ENCODE measurements at regions not wholly inside any gene's neighbourhood (a gene's known extent, or its start where the extent isn't known, plus 50 kb on each side); places are given as distances from the start of the nearest gene placed in this dataset.

GRCh38 chr3:107315141-107315540 lies 62.1 kb upstream of the CCDC54 start:
- DNase-seq (ENCODE audit: low read depth in 2 of 2), result no peak

- no peak for DNase-seq (ENCODE audit: low read depth in 2 of 2)
Observed at GRCh38 chr3:107323723-107324122, 53.5 kb upstream of the CCDC54 start.

DNA sequence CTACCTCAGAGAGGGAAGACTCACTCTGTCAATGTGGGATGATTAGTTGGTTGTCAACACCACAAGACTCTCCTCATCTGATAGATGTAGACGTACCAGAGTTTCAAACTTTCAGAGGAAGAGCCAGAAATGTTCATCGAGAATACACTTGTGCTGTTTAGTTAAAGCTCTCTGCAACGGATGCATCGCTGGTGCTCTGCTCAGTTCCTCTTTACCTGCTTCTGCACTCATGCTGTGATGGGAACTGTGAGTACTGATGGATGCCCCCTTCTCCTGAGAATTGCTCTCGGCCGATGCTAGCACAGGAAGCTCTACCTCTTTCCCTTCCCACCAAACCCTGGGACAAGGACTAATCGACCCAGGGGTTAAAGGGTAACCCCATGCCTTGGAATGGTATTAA lies 51.8 kb upstream of the CCDC54 start:
- DNase-seq (ENCODE audit: low read depth in 2 of 2), result no peak
